GM10266 (cell line): ENCODE measurements at regions not wholly inside any gene's neighbourhood (a gene's known extent, or its start where the extent isn't known, plus 50 kb on each side); places are given as distances from the start of the nearest gene placed in this dataset.
"Not testable (repeated sequence)": the region's sequence is repeated elsewhere in the genome, so short reads cannot be mapped to it uniquely, and the experiment has no call there.

Source experiments
- DNase-seq: peaks from one replicate; pipeline ENCODE4 v3.0.0; 2012; ENCODE audit errors: extremely low spot score
- CTCF ChIP-seq: IDR thresholded peaks from 2 replicates; pipeline ENCODE4 v1.5.1; 2012; ENCODE audit warnings: mild to moderate bottlenecking, low read depth; ENCODE audit not compliant: control insufficient read depth, insufficient read depth; ENCODE audit errors: missing control alignments

GRCh38 chr1:80305466-80305865 is 1298.9 kb upstream of the ADGRL4 start:
- no peak for TF ChIP-seq CTCF
- no peak for DNase-seq

GRCh38 chr1:80293818-80294217 is 1287.3 kb upstream of the ADGRL4 start:
- DNase-seq, result no peak
- no peak for TF ChIP-seq CTCF

- DNase-seq, result not testable (repeated sequence)
Observed at GRCh38 chr1:80288750-80289149, 1282.2 kb upstream of the ADGRL4 start.

- no peak for DNase-seq
- no peak for TF ChIP-seq CTCF
Observed at GRCh38 chr1:80282536-80282935, 1276.0 kb upstream of the ADGRL4 start.

GRCh38 chr1:80278936-80279335 is 1272.4 kb upstream of the ADGRL4 start:
- DNase-seq, result no peak
- no peak for TF ChIP-seq CTCF

GRCh38 chr1:80274256-80274655 is 1267.7 kb upstream of the ADGRL4 start:
- DNase-seq, result no peak

GRCh38 chr1:80272495-80272894 is 1266.0 kb upstream of the ADGRL4 start:
- DNase-seq, result no peak
- no peak for TF ChIP-seq CTCF

More at GRCh38 chr1:80274256-80274655, 1267.7 kb upstream of the ADGRL4 start:
- no peak for TF ChIP-seq CTCF

- TF ChIP-seq CTCF, result no peak
- DNase-seq, result no peak
Observed at GRCh38 chr1:80258659-80259058, 1252.1 kb upstream of the ADGRL4 start.
